Effector CD8-positive, alpha-beta T cell (primary cell): ENCODE measurements at regions not wholly inside any gene's neighbourhood (a gene's known extent, or its start where the extent isn't known, plus 50 kb on each side); places are given as distances from the start of the nearest gene placed in this dataset.
"Not testable (repeated sequence)": the region's sequence is repeated elsewhere in the genome, so short reads cannot be mapped to it uniquely, and the experiment has no call there.

Source experiments
- DNase-seq: peaks from one replicate; lab custom pipeline; 2025; lab: John Stamatoyannopoulos, UW

DNA sequence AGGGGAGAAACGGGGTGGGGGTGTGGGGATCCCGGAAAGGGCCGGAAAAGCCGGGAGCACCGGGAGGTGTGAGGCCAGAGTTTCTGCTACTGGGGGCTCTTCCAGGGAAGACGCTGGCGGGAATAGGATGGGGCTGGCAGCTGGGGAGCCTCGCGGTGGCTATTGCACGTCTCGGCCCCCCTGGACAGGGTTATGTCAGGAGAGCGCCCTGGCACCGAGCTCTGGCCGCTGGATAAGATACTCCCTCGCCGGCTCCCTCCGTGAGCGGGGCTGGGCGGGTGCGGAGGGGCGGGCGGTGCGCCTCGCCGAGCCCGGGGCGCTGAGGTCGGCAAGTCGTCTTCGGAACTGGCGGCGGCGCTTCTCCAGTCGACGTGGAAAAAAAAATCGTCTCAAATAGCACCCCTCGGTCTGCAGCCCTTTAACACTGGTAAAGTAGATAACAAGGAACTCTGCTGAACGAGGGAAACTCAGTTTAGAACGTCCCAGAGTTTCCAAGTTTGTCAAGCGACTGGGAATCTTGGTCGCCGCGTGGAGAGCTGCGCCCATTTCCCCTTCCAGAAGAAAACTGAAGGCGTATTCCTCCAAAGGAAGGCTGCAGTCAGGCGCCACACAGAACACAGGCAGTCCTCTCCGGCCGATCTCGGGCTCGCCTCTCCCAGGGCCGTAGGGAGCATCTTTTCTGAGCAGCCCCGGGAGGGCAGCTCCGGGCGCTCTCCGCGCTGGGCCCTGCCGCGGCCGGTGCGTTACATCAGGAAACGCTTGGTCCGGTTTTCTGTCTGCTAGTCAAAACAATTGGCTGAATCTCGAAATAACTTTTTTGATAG lies 115.1 kb downstream of the KCNRG start:
- DNase-seq = no peak

DNA sequence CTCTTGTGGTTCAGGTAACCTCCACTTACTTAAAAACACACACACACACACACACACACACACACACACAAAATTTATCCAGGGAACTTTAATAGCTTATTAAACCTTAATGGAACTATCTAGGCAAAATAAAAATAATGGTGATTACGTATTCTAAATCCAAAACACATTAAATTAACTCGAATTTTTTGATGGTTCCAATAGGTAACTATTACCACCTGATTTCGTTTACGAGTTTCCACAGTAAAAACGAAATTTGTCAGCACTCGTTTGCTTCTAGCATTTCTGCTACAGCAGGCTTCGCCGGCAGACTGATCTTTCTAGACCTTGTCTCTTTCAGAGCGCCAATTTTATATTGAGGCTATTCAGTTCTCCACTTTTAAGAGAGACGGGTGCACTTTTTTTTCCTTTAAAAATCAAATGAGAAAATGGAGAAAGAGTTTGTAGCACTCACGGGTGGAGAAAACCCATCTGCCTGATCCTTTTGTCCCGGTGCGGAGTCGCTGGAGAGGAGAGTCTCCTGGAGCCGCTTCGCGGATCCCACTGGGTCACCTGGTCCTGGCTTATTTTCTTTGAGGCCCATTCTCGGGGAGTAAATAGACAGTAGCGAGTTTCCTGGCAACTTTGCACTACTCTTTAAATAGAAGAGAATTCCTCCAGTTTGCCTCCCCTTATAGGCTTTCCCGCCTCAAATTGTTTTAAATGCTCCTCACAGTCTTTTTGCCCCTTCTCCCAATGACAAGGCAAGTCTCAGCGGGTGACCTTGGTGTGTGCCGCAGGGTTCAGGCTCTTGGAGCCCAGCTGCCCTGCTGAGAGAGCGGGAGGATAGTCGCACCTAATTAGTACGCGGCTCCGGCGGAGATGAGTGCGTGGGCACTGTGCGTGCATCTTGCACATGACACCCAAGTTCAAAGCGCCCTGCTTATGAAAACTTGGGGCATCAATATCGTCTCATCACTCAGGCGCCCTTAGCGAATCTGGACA lies 117.0 kb downstream of the KCNRG start:
- DNase-seq = no peak

GRCh38 chr13:50132904-50133357 lies 117.7 kb downstream of the KCNRG start:
- no peak for DNase-seq

DNA sequence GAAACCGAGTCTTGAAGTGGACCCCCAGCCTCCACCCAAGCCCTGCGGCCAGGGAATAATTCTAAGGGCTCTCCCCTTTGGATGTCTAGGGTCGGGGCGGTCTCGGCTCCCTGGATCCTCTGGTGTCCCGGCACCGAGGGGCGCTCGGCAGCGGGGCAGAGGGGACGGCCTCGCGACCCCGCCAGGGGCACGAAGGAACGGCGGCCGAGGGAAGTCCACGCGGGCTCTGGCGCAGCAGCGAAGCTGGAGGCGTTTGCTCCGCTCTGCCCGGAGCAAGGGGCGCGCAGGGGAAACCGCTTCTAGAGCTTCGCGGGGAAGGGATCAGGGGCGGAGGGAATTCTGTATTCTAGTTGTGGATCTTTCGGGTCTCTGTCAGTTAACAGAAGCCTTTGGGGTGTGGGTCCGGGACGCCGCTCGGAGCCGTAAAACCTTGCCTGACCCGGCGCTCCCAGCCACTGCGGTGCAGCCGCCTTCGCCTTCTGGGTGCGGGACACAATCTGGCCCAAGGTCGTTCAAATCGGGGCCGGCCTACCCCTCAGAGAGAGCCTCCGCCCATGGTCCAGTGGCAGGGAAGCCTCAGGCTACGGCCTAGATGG lies 118.2 kb downstream of the KCNRG start:
- DNase-seq = no peak

- no peak for DNase-seq
Measured at GRCh38 chr13:50136226-50136625, 121.0 kb downstream of the KCNRG start.

GRCh38 chr13:50136678-50137077 lies 121.4 kb downstream of the KCNRG start:
- no peak for DNase-seq

- not testable (repeated sequence) for DNase-seq
Measured at GRCh38 chr13:50139435-50139934, 124.2 kb downstream of the KCNRG start.

- DNase-seq = no peak
Measured at GRCh38 chr13:50140153-50140552, 124.9 kb downstream of the KCNRG start.

DNA sequence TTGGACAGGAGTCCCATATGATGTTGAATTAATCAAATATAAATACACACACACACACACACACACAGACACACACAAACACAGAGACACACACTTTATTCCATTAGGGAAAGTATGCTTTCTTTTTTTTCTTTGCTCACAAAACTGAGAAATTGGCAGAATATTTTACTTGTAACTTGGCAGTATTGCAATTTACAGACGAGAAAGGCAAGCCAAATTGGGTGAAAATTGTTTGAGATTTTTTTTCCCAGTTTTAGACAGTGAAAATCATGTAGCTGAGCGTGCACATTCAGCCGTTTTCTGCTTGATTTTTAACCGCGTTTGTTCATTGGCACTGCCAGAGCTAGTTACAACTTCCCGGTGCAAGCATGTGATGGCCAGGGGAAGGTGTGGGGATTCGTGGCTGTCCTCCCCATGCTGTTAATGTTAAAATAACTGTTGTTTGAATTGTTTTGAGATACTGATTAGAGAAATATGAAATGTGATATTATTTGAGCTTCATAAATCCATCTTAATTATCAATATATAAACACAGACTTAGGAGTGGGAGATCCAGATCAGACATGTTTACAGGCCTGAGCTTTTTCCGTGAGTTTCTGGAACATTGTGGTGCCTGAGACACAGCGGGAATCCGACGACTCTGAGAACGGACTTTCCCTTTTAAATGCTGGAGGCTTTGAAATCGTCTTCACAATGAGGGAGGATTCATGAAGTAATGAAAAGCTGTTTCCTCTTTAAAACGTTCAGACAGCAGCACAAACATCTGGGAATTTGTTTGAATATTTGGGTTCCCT lies 125.5 kb downstream of the KCNRG start:
- no peak for DNase-seq

DNA sequence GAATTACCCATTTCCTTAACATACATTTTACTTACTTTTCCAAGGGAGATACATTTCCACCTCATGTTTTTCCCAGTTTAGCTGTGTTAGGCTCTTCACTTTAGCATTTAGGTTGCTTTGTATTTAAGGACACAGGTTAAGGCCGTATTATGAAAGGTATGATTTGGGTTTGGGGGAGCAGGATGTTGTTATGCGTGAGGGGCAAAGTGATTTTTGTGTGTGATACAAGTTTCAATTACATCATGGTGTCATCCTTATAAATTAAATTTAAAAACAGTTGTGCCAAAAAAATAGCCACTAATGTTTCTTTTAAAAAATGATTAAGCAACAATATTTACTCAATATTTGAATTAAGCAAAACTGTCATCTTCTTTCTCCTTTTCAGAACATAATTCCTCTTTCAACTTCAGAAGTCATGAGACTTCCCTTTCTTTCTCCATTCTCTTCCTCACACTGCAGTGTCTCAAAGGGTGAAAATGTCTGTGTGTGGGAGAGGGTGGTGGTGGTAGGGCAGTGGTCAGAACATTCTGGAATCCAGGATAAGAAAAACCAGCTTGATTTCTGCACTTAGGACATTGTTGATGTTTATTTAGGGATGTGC lies 126.2 kb downstream of the KCNRG start:
- no peak for DNase-seq

GRCh38 chr13:50144246-50145160 lies 129.3 kb downstream of the KCNRG start:
- no peak for DNase-seq

GRCh38 chr13:50149214-50149613 lies 134.0 kb downstream of the KCNRG start:
- no peak for DNase-seq

DNA sequence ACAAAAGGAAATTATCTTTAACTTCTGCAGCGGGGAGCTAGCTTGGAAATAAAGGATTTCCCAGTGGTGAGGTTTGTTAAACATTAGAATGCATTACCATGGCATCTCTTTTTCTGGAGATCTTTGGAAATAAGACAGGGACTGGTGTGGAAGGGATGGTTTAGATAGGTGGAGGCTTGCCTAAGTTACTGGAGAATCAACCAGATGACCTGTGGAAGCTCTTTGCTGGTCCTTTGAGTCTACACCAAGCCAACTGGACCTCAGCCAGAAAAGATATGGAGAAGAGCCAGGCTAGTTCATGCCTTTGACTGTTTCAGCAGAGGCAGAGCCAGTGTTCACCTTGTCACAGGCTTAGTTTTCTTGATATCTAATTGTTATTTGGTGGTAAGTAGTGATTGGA lies 134.7 kb downstream of the KCNRG start:
- no peak for DNase-seq

DNA sequence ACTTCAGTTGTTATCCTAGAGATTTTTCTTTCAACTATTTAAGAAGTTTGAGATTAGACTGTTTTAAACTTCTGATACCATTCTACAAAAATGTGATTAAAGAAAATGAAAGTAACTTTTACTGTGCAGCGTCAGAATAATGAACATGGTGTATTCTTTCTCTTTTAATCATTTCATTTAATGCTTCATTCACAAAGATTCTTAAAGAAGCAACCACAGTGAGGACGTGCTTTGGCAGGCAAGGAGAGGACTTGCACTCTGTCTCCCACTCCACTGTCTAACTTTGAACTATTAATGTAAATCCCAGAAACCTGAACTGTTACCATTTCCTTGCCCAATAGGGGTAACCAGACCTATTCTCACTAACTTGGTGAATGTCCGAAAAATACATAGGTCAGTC lies 137.0 kb downstream of the KCNRG start:
- DNase-seq = no peak

- DNase-seq = no peak
Measured at GRCh38 chr13:50152655-50153309, 137.5 kb downstream of the KCNRG start.

GRCh38 chr13:50153401-50153800 lies 138.2 kb downstream of the KCNRG start:
- DNase-seq = no peak

DNA sequence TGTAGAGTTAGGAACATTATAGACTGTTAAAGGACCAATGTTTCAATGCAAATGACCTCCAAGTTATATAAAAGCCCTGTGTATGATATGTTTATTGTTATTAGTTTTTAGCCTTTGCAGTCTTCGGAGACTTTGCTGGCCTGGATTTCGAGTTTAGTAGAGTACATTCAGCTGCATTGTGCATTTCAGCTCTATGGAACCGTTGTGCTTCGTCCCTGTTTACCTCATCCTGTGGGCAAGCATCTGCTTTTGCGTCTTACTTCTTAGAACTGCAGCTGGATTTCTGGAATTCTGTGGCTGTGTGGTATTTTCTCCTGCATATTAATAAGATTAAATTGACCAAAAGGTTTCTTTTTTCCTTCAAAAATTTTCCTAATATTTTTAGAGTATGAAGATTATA lies 138.6 kb downstream of the KCNRG start:
- DNase-seq = no peak

GRCh38 chr13:50154697-50155096 lies 139.5 kb downstream of the KCNRG start:
- no peak for DNase-seq

GRCh38 chr13:50156140-50156539 lies 140.9 kb downstream of the KCNRG start:
- DNase-seq = no peak
